ENCODE measurements at regions not wholly inside any gene's neighbourhood (a gene's known extent, or its start where the extent isn't known, plus 50 kb on each side); places are given as distances from the start of the nearest gene placed in this dataset.
A peak's percentile ranks its signal among the peaks of the same experiment; 100 is the strongest.

DNA sequence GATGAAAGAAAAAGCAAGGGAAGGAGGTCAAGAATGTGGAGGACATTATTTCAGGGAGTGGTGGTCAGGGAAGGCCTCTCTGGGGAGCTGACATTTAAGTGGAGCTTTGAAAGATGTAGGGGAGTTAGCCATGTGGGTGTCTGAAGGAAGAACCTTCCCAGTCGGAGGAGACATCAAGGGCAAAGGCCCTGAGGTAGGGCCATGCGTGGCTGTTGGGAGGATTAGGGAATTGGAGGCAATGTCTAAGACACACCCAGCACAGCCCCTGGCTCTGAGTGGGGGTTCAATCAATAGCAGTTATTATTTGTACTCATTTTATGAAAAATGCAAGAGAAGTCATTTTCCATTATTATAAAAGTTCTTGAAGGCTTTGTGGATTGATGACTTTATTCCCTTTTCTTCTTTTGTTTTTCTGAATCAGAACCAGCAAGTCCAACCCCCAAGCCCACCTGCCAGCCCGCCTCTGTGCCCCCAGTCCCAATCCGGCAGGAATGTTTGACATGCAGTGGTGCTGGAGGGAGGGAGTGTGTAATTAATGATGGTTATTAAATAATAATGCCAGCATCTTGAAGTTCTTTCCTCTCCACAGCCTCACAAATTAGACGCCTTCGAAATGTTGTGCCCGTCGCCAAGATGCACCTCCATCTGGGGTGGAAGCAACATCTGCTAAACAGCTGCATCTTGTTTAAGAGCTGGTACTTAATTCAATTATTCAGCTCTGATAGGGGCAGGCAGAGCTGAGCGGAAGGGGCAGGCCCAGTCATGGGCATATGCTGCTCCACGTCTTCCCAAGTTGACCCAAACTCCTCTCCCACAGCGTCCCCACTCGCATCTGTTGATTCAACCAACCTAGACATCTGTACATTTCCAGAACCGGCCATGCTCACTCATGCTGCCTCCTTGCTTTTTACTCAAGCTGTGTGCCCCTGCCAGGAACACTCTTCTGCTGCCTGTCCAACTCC, 81.3 kb upstream of the SIRPA start:
- Mint-ChIP-seq H3K4me1 (peaks cover 41 to 61% (median 56%) of the 10 kb centered on the region in 3 donors), H3K27ac (peak overlapping the region in 2 of 6 donors; percentile 38 to 73), H3K36me3 (peaks cover 0 to 9% of the 10 kb centered on the region in 2 donors), H3K9me3 (no peaks in the 10 kb centered on the region), H3K27me3 (peaks cover 13 to 19% (median 16%) of the 10 kb centered on the region in 3 donors), H3K4me3 (peak overlapping the region in 2 of 8 donors; percentile 48 to 59)
- ATAC-seq (ENCODE audit: low read depth in 2 of 2) = no peak
- no peak for DNase-seq

DNA sequence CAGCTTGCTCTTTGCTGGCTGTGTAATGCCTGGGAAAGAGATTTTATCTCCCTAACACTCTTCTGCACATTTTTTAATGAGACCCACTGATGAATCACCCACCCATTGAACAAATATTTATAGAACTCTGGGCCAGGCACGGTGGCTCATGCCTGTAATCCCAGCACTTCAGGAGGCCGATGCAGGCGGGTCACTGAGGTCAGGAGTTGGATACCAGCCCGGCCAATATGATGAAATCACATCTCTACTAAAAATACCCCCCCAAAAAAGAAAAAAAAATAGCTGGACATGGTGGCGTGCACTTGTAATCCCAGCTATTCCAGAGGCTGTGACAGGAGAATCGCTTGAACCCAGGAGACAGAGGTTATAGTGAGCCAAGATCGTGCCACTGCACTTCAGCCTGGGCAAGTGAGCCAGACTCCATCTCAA, 82.1 kb upstream of the SIRPA start:
- ATAC-seq (ENCODE audit: low read depth in 2 of 2) (no peak), DNase-seq (no peak)
- H3K4me1 Mint-ChIP-seq = peaks cover 32 to 56% (median 48%) of the 10 kb centered on the region in 3 donors
- H3K4me3 Mint-ChIP-seq = peak overlapping the region in 1 of 8 donors; percentile 15
- H3K36me3 Mint-ChIP-seq = peaks cover 0 to 4% of the 10 kb centered on the region in 2 donors
- peaks cover 4 to 11% (median 7%) of the 10 kb centered on the region in 3 donors for H3K27me3 Mint-ChIP-seq
- peak overlapping the region in 3 of 6 donors; percentile 38 to 75 (median 42) for H3K27ac Mint-ChIP-seq
- H3K9me3 Mint-ChIP-seq = no peaks in the 10 kb centered on the region

DNA sequence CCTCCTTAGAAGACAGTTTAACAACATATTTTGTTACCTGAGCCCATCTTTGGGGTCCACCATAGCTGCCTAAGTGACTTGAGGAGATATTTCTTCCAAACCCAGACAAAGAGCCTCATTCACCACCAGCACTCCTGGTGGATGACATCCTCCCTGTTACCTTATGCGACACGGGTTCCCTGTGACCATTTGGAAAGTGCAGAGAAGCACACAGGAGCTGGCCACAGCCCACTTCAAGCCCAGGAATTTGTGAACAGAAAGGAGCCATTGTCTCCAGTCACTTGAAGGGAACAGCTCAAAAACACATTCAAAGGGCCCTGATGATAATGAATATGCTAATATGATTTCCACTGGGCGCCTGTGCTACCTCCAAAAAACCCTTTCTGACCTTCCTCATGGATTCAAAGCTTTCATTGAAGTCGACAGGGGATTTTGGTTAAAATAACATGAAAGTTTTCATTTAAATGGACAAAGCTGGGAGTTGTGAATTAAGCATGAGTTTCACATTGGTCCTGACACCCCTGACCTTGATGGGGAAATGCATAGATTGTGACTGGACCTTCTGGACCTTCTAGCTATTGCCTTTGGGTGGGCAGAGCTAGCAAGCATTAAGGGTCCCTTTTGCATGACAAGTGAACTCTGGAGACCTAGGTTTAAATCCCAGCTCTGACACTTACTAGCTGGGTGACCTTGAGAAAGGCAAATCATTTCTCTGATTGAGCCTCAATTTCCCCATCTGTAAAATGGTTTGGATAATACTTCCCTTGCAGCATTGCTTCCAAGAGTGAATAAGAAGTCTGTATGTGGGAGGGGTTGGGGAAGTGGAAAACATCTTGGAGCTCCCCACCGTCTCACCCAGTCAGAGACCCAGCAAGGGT, 83.3 kb upstream of the SIRPA start:
- ATAC-seq (ENCODE audit: low read depth in 2 of 2) (no peak), DNase-seq (no peak)
- Mint-ChIP-seq H3K4me3 (peak overlapping the region in 6 of 8 donors; percentile 70 to 88 (median 78)), H3K4me1 (peaks cover 30 to 53% (median 37%) of the 10 kb centered on the region in 3 donors), H3K27ac (peak overlapping the region in 4 of 6 donors; percentile 81 to 94 (median 88)), H3K36me3 (no peaks in the 10 kb centered on the region), H3K27me3 (peaks cover 0 to 8% (median 5%) of the 10 kb centered on the region in 3 donors), H3K9me3 (no peaks in the 10 kb centered on the region)

DNA sequence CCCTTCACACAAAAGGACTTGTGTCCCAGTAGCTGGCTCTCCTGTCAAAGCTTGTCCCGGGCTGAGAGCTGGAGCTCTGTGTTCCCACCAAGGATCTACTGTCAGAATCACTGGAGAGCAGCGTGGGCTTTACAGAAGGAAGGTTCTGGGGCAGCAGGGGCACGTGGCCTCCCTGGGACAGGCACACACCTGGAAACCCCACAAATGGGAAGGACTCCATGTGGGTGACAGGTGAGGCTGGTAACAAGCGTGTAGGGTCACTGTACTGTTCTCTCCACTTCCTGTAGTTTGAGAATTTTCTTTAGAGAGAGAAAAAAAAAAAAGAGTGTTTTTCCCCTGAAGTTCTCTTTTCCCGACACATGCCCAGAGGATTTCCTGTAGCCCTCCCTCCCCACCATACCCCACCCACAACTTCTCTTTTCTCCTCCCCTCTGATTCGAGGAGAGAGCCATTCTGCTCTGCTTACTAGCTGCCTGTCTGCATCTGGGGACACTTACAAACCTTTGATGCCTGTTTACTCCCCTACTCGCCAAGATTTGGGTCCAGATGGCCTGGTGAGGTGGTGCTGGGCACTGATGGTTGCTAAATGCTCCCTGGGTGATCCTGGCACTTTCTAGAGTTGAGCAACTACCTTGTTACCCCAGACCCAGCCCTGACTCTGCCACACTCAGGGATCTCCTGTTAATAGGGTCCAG, 84.1 kb upstream of the SIRPA start:
- H3K4me3 Mint-ChIP-seq = peak overlapping the region in 6 of 8 donors; percentile 70 to 88 (median 78)

DNA sequence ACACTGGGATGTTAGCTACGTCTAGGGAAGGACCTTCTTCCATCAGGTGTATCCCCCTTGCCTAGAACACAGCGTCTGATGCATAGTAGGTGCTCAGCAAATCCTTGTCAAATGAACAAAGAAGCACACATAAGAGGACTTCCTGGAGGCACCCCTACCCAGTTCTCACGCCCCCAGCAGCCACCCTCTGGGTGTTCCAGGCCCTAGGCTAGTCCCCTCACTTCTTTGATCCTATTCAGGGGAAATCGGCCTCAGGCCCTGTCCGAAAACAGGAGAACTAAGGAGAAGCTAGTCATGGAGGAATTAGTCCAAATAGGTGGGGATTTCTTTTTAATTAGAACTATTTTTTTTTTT, 84.7 kb upstream of the SIRPA start:
- no peak for DNase-seq
- Mint-ChIP-seq H3K4me3 (peak overlapping the region in 7 of 8 donors; percentile 2 to 88 (median 76)), H3K27me3 (peaks cover 0 to 5% (median 5%) of the 10 kb centered on the region in 3 donors), H3K4me1 (peaks cover 30 to 43% (median 32%) of the 10 kb centered on the region in 3 donors), H3K36me3 (no peaks in the 10 kb centered on the region), H3K27ac (peak overlapping the region in 5 of 6 donors; percentile 81 to 95 (median 90)), H3K9me3 (no peaks in the 10 kb centered on the region)
- no peak for ATAC-seq (ENCODE audit: low read depth in 2 of 2)

More for the DNA sequence above, 84.1 kb upstream of the SIRPA start:
- Mint-ChIP-seq H3K9me3 (no peaks in the 10 kb centered on the region), H3K27ac (peak overlapping the region; percentile 15 to 94 (median 82)), H3K27me3 (peaks cover 0 to 8% (median 5%) of the 10 kb centered on the region in 3 donors), H3K36me3 (no peaks in the 10 kb centered on the region), H3K4me1 (peaks cover 30 to 45% (median 32%) of the 10 kb centered on the region in 3 donors)
- DNase-seq (peak; percentile 44), ATAC-seq (ENCODE audit: low read depth in 2 of 2) (peak; percentile 90 to 92)

DNA sequence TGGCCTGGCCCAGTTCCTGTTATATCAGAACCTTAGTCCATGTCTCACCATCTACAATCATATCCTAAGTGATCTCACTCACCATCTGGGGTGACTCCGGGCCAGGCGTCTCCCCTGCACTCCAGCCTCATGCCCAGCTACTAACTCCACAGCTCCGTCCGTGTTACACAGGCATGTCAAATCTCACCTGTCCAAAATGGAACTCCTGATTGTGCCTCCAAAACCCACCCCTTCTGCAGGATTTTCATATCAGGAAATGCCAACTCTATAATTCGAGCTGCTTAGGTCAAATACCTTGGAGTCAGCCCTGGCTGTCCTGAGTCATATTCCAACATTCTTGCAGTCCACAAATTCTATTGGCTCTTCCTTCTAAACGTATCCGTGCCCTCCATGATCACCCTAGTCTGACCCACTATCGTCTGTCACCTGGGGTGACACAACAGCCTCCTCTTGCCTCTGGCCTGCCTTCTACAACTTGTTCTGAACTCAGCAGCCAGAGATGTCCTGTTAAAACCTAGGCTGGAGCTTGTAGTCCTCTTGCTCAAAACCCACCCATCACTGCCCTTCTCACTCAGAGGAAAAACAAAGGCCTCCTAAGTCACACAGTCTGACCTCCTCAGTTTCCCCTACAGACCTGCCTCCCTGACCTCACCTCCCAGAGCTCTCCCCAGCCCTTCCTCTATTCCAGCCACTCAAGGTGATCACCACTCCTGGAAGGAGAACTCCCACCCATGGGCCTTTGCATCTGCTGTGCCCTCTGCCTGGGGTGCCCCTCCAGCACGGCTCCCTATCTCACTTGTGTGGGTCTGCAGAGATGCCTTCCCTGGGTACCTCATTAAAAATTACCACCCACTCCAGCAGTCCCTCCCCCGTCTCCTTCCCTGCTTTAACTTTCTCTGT, 85.3 kb upstream of the SIRPA start:
- H3K27me3 Mint-ChIP-seq = peaks cover 0 to 5% (median 0%) of the 10 kb centered on the region in 3 donors
- peak overlapping the region in 3 of 8 donors; percentile 37 to 88 (median 53) for H3K4me3 Mint-ChIP-seq
- H3K36me3 Mint-ChIP-seq = no peaks in the 10 kb centered on the region
- H3K27ac Mint-ChIP-seq = peak overlapping the region in 5 of 6 donors; percentile 10 to 95 (median 90)
- DNase-seq = no peak
- H3K4me1 Mint-ChIP-seq = peaks cover 30 to 38% (median 32%) of the 10 kb centered on the region in 3 donors
- ATAC-seq (ENCODE audit: low read depth in 2 of 2) = no peak
- no peaks in the 10 kb centered on the region for H3K9me3 Mint-ChIP-seq

DNA sequence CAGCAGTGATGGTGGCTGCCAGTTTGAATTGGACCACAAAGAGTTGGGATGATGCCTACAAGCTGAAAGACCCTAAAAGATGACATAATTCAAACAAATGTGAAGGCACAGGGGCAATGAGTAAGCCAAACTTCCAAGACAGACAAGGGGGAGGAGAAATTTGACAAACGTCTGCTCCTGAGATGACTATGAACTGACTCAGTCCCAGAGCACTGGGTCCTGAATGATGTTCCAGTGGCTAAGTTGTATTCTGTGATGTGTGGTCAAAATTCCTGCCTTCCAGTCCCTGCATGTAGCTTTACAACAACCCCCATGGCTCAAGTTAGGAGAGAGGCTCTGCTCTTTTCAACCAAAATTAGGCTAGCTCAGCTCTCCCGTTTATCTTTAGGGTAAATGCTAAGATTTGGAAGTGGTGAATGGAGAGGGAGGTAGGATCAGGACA, 86.1 kb upstream of the SIRPA start:
- peaks cover 33 to 45% (median 39%) of the 10 kb centered on the region in 3 donors for H3K4me1 Mint-ChIP-seq
- peak overlapping the region in 1 of 8 donors; percentile 37 for H3K4me3 Mint-ChIP-seq
- H3K27ac Mint-ChIP-seq = peak overlapping the region in 2 of 6 donors; percentile 10 to 81
- DNase-seq (no peak), ATAC-seq (ENCODE audit: low read depth in 2 of 2) (no peak)
- H3K27me3 Mint-ChIP-seq = peaks cover 0 to under 1% (median 0%) of the 10 kb centered on the region in 3 donors
- H3K36me3 Mint-ChIP-seq = no peaks in the 10 kb centered on the region
- H3K9me3 Mint-ChIP-seq = no peaks in the 10 kb centered on the region

DNA sequence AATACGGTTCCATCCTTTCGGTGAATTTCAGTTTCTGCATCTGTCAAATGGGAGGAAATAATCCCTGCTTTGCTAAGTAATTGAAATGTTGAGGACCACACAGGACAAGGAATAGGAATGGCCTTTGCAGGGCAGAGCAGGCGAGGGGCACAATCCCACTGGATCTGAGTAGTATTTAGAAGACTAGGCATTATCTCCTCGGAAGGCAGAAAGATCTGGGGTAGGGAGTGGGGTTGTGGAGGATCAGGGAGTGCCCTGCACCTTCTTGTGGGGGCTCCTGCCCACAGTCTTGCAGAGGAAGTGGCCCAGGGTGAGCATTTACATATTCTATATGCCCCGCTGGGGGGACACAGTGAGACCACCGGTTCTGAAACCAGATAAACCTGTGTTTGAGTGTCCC, 87.1 kb upstream of the SIRPA start:
- ATAC-seq (ENCODE audit: low read depth in 2 of 2) (no peak), DNase-seq (no peak)
- Mint-ChIP-seq H3K36me3 (no peaks in the 10 kb centered on the region), H3K4me1 (peaks cover 38 to 51% (median 43%) of the 10 kb centered on the region in 3 donors), H3K9me3 (no peaks in the 10 kb centered on the region), H3K27ac (peak overlapping the region in 3 of 6 donors; percentile 4 to 81 (median 56)), H3K27me3 (no peaks in the 10 kb centered on the region), H3K4me3 (no peak overlapping the region)

DNA sequence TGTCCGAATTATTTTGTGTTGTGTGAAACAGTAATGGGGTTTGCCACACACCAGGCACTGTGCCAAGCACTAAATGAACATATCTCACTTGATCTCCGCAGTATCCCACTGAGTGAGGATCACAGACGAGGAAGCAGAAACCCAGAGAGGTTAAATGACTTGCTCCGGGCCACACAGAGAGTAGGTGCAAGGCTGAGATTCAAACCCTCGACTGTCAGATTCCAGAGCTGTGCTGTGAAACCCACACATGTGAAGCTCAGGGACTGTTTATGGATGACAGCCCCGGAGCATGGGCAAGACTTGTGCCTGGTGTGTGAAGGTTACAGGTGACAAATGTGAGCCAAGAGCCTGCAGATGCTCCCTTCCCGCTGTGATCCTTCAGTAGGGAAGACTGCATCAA, 87.8 kb upstream of the SIRPA start:
- Mint-ChIP-seq H3K27ac (peak overlapping the region in 1 of 6 donors; percentile 17), H3K4me1 (peaks cover 42 to 54% (median 48%) of the 10 kb centered on the region in 3 donors), H3K9me3 (no peaks in the 10 kb centered on the region), H3K36me3 (no peaks in the 10 kb centered on the region), H3K27me3 (no peaks in the 10 kb centered on the region), H3K4me3 (no peak overlapping the region)
- ATAC-seq (ENCODE audit: low read depth in 2 of 2) (no peak), DNase-seq (no peak)

DNA sequence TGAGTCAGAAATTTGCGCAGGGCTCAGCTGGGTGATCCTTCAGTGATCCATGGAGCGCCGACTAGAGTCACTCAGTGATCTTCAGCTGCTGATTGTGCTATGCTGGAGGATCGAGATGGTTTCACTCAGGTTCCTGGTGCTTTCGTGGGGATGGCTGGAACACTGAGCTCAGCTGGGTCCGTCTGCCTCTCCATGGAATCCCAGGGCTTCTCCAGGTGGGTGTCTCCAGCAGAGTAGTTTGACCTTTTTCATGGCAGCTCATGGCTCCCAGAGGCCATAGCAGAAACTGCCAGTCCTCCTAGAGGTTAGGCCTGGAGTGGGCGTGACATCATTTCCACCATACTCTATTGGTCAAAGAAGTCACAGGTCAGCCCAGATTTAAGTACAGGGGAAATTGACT, 88.8 kb upstream of the SIRPA start:
- Mint-ChIP-seq H3K27me3 (no peaks in the 10 kb centered on the region), H3K4me1 (peaks cover 44 to 52% (median 45%) of the 10 kb centered on the region in 3 donors), H3K9me3 (no peaks in the 10 kb centered on the region), H3K36me3 (no peaks in the 10 kb centered on the region), H3K4me3 (peak overlapping the region in 1 of 8 donors; percentile 22), H3K27ac (peak overlapping the region in 1 of 6 donors; percentile 69)
- DNase-seq (no peak), ATAC-seq (ENCODE audit: low read depth in 2 of 2) (no peak)

DNA sequence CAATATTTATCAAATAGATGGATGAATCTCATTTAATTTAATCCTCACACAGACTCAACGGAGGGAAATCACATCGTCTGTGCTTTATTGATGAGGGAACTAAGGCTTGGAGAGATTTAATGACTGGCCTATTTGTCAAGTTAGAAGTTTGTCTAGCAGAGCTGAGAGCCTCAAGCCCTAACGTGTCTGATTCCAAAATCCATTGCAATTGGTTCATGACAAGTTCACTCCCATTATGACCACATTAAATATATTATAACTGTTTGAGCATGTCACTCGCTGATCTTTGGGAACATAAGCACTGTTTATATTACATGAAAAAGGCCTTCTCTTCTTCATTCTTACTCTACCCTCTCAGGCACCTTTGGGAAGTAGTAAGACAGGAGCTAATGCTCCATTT, 89.4 kb upstream of the SIRPA start:
- Mint-ChIP-seq H3K27ac (peak overlapping the region in 2 of 6 donors; percentile 87 to 90), H3K4me3 (peak overlapping the region in 1 of 8 donors; percentile 22), H3K4me1 (peaks cover 37 to 46% (median 41%) of the 10 kb centered on the region in 3 donors), H3K9me3 (no peaks in the 10 kb centered on the region), H3K36me3 (no peaks in the 10 kb centered on the region), H3K27me3 (no peaks in the 10 kb centered on the region)
- DNase-seq (no peak), ATAC-seq (ENCODE audit: low read depth in 2 of 2) (no peak)

Measured in naive B cell (primary cell).